ENCODE measurements at regions not wholly inside any gene's neighbourhood (a gene's known extent, or its start where the extent isn't known, plus 50 kb on each side); places are given as distances from the start of the nearest gene placed in this dataset.

DNA sequence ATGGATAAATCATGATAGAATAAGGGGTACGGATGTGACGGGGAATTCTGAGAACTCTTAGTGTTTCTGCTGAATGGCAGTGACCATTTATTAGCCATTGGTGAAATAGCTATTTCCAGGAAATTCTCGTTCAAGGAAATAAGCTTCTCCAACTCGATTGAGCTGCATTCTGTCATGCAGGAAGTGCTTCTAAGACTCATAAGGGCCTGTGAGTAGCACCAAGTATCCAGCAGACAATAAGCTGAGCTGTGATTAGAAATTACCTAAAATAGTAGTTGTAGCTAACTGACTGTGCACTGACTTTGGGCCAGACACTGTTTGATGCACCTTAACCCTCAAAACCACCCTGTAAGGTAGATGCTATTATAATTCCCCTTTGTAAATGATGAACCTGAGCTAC, 107.8 kb upstream of the IRX5 start:
- TF ChIP-seq, protein P1, sequence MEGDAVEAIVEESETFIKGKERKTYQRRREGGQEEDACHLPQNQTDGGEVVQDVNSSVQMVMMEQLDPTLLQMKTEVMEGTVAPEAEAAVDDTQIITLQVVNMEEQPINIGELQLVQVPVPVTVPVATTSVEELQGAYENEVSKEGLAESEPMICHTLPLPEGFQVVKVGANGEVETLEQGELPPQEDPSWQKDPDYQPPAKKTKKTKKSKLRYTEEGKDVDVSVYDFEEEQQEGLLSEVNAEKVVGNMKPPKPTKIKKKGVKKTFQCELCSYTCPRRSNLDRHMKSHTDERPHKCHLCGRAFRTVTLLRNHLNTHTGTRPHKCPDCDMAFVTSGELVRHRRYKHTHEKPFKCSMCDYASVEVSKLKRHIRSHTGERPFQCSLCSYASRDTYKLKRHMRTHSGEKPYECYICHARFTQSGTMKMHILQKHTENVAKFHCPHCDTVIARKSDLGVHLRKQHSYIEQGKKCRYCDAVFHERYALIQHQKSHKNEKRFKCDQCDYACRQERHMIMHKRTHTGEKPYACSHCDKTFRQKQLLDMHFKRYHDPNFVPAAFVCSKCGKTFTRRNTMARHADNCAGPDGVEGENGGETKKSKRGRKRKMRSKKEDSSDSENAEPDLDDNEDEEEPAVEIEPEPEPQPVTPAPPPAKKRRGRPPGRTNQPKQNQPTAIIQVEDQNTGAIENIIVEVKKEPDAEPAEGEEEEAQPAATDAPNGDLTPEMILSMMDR (IDR thresholded peaks at IDR 0.05): no peak
- no peak for TF ChIP-seq TCF7L2 (IDR thresholded peaks at IDR 0.05; ENCODE audit: low read depth, low read length)
- TF ChIP-seq, protein P2, sequence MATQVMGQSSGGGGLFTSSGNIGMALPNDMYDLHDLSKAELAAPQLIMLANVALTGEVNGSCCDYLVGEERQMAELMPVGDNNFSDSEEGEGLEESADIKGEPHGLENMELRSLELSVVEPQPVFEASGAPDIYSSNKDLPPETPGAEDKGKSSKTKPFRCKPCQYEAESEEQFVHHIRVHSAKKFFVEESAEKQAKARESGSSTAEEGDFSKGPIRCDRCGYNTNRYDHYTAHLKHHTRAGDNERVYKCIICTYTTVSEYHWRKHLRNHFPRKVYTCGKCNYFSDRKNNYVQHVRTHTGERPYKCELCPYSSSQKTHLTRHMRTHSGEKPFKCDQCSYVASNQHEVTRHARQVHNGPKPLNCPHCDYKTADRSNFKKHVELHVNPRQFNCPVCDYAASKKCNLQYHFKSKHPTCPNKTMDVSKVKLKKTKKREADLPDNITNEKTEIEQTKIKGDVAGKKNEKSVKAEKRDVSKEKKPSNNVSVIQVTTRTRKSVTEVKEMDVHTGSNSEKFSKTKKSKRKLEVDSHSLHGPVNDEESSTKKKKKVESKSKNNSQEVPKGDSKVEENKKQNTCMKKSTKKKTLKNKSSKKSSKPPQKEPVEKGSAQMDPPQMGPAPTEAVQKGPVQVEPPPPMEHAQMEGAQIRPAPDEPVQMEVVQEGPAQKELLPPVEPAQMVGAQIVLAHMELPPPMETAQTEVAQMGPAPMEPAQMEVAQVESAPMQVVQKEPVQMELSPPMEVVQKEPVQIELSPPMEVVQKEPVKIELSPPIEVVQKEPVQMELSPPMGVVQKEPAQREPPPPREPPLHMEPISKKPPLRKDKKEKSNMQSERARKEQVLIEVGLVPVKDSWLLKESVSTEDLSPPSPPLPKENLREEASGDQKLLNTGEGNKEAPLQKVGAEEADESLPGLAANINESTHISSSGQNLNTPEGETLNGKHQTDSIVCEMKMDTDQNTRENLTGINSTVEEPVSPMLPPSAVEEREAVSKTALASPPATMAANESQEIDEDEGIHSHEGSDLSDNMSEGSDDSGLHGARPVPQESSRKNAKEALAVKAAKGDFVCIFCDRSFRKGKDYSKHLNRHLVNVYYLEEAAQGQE (IDR thresholded peaks at IDR 0.05; ENCODE audit: insufficient read depth in 1 of 2, low read depth in 2 of 2, low read length in 1 of 2): no peak
